A549 (cell line): ENCODE measurements at regions not wholly inside any gene's neighbourhood (a gene's known extent, or its start where the extent isn't known, plus 50 kb on each side); places are given as distances from the start of the nearest gene placed in this dataset.

Source experiments
- CHD2 ChIP-seq: fragments of 150-350 bp; IDR thresholded peaks from 2 replicates; pipeline ENCODE4 v1.6.1; 2014; ENCODE audit warnings: low read length; ENCODE audit not compliant: partially characterized antibody
- FOSL2 ChIP-seq, 2 experiments: fragments of 450-650 bp in 1 of 2; fragments of >200 bp in 1 of 2; sonication (Bioruptor Twin) in 1 of 2; formaldehyde crosslinking; IDR thresholded peaks; 2 replicates each; pipeline versions ENCODE4 v1.5.0 to v1.6.1; 2016 to 2020; ENCODE audit warnings: mild to moderate bottlenecking in 1 of 2, moderate library complexity in 1 of 2
- POLR2AphosphoS2 ChIP-seq: conservative IDR thresholded peaks from 2 replicates; pipeline ENCODE4 v1.6.1; 2012; ENCODE audit warnings: low read length, improper control_type of control experiment, inconsistent platforms
- RCOR1 ChIP-seq: fragments of 150-350 bp; IDR thresholded peaks from 2 replicates; pipeline ENCODE4 v1.6.1; 2014; ENCODE audit warnings: antibody characterized with exemption, low read length, low read depth
- RFX5 ChIP-seq: fragments of 450-650 bp; IDR thresholded peaks from 2 replicates; pipeline ENCODE4 v1.7.1; 2014; ENCODE audit warnings: antibody characterized with exemption, mild to moderate bottlenecking, moderate library complexity
- SREBF2 ChIP-seq: fragments of 450-650 bp; IDR thresholded peaks from 2 replicates; pipeline ENCODE4 v1.6.1; 2014; ENCODE audit warnings: mild to moderate bottlenecking, moderate library complexity
- ZFP36 ChIP-seq: fragments of 450-650 bp; IDR thresholded peaks from 2 replicates; pipeline ENCODE4 v1.6.1; 2014; ENCODE audit warnings: borderline replicate concordance; ENCODE audit not compliant: partially characterized antibody
- TF ChIP-seq, protein P1 (sequence below): fragments of >200 bp; sonication (Bioruptor Twin); formaldehyde crosslinking; IDR thresholded peaks from 3 replicates; pipeline ENCODE4 v1.5.1; 2016
- TF ChIP-seq, protein P2 (sequence below): fragments of 250-450 bp; sonication (Bioruptor Pico); IDR thresholded peaks from 2 replicates; pipeline ENCODE4 v1.5.0; 2021; ENCODE audit warnings: mild to moderate bottlenecking, moderate library complexity, borderline replicate concordance

DNA sequence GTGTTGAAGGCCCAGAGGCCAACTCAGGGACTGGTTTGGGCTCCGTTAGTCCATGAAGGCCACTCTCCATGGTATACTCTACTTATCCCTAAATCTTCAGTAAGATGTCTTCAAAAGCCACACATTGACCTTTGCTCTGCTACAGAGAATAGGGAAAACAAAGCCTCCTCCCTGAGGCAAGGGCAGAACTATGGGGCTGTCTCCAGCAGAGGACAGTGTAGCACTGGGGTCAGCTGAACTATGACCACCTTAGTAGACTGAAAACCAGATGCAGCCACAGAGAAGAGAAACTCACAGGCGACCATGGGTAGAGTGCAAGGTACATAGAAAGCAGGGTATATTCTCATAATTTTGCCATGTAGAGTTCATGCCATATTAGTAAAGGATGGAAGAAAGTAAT, 587.4 kb downstream of the LMO7 start:
- TF ChIP-seq CHD2 (no peak), RFX5 (no peak), SREBF2 (no peak), RCOR1 (no peak), POLR2AphosphoS2 (no peak), ZFP36 (no peak), FOSL2 (IDR thresholded peaks at IDR 0.05) (no peak), FOSL2 (CRISPR knock-in tag; IDR thresholded peaks at IDR 0.05) (no peak)
- TF ChIP-seq, protein P1, sequence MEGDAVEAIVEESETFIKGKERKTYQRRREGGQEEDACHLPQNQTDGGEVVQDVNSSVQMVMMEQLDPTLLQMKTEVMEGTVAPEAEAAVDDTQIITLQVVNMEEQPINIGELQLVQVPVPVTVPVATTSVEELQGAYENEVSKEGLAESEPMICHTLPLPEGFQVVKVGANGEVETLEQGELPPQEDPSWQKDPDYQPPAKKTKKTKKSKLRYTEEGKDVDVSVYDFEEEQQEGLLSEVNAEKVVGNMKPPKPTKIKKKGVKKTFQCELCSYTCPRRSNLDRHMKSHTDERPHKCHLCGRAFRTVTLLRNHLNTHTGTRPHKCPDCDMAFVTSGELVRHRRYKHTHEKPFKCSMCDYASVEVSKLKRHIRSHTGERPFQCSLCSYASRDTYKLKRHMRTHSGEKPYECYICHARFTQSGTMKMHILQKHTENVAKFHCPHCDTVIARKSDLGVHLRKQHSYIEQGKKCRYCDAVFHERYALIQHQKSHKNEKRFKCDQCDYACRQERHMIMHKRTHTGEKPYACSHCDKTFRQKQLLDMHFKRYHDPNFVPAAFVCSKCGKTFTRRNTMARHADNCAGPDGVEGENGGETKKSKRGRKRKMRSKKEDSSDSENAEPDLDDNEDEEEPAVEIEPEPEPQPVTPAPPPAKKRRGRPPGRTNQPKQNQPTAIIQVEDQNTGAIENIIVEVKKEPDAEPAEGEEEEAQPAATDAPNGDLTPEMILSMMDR: no peak
- TF ChIP-seq, protein P2, sequence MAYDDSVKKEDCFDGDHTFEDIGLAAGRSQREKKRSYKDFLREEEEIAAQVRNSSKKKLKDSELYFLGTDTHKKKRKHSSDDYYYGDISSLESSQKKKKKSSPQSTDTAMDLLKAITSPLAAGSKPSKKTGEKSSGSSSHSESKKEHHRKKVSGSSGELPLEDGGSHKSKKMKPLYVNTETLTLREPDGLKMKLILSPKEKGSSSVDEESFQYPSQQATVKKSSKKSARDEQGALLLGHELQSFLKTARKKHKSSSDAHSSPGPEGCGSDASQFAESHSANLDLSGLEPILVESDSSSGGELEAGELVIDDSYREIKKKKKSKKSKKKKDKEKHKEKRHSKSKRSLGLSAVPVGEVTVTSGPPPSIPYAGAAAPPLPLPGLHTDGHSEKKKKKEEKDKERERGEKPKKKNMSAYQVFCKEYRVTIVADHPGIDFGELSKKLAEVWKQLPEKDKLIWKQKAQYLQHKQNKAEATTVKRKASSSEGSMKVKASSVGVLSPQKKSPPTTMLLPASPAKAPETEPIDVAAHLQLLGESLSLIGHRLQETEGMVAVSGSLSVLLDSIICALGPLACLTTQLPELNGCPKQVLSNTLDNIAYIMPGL (CRISPR knock-in tag): no peak
